ENCODE measurements at regions not wholly inside any gene's neighbourhood (a gene's known extent, or its start where the extent isn't known, plus 50 kb on each side); places are given as distances from the start of the nearest gene placed in this dataset.
"Not testable (repeated sequence)": the region's sequence is repeated elsewhere in the genome, so short reads cannot be mapped to it uniquely, and the experiment has no call there.

DNA sequence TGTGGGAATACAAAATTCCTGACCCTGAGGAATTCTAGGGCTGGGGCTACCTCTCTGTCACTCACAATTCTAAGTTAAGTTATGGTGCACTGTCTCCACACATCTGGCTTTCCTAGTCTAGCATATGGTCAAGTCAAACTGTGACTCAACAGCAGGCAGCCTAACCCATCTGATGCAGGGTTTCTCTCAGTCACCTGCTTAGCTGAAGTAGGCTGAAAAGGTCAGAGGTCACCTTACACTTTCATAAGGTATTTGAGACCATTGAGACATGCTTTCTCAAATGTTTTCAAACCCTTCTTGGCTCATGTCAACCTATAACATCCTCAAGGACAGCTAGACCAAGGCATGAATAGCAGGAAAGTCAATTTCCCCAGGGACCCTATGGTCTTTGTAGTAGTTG is 196.5 kb upstream of the STK26 start:
- DNase-seq (ENCODE audit: low read depth in 2 of 2): no peak

DNA sequence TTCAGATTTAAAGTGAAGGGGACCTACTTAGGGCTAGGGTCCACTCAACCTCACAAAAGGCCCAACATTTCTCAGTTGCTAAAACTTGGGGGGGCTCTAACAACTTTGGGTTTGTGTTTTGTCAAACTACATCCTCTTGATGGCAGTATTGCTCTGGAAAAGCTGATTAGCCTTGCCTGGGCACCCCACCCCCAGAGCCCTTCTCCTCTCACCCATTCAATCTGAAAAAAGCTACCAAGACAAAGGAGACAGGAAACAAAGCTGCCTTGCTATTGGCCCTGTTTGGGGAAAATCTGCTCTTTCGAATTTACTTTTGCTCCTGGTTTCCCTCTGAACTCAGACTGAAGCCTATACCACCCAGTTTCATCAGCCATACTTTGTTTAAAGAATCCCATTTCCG is 195.2 kb upstream of the STK26 start:
- peak; percentile 19 to 34 for DNase-seq (ENCODE audit: low read depth in 2 of 2)

DNA sequence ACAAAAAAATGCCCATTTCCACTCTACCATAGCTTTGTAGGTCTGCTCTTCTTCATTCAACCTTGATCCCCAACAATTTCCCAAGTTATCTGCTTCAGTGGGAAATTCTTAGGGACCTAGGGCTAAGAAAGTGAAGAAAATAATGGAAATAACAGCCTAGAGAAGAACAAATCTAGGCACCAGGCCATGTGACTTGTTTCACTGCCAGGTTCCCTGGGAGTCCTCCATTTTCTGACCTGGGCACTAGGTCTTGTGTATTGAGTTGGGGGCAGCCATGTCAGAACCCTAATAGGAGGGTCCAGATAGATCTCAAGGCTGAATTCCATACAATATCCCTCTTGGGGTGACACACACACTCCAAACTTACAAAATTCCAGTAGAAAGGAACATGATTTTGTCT is 194.6 kb upstream of the STK26 start:
- DNase-seq (ENCODE audit: low read depth in 2 of 2): no peak

DNA sequence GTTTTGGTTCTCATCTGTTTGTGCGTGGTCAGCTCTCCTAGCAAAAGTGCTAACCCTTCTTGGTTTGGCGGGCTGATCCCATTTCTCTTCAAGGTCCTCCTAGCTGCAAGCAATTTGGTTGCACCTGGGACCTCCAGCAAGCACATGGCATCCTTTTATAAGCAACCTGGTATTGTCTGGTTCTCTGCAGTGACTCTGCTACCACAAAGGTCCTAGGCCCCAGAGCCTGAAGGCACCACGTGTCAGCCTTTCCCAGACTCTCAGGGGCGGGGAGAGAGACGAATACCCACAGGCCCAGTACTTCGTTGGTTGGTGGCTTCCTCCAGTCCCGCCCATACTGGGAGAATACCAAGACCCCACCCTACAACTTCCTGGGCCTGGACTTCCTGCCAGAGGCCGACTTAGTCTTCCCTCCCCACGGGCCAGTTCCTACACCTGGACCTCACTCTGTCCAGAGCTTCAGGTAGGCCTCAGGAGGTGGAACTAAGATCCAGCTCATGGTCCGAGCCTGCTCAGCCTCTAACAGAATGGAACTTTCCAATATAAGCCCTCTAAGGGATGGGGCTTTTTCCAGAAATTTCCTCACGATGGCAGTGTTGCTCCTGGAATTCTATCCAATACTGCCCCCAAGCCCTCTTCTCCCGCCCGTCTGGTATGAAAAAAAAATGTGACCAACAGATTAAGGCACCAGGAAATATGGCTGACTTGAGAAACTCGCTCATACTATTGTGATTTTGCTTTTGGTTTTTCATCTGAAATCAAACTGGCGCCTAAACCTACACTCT is 192.5 kb upstream of the STK26 start:
- peak; percentile 16 to 34 for DNase-seq (ENCODE audit: low read depth in 2 of 2)

DNA sequence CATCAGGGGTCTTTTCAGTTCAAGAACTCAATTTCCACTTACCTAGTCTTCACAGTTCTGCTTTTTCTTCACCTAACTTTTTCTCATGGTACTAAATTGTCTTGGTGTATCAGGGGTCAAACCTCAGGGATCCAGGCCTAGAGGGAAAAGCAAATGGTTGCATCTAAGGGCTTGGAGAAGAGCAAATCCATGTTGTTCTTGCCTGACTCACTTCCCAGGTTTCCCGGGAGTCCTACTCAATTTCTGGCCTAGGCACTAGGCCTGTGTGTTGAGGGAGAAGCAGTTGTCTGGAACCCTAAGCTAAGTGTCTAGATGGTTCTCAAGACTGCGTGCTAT is 191.9 kb upstream of the STK26 start:
- no peak for DNase-seq (ENCODE audit: low read depth in 2 of 2)

DNA sequence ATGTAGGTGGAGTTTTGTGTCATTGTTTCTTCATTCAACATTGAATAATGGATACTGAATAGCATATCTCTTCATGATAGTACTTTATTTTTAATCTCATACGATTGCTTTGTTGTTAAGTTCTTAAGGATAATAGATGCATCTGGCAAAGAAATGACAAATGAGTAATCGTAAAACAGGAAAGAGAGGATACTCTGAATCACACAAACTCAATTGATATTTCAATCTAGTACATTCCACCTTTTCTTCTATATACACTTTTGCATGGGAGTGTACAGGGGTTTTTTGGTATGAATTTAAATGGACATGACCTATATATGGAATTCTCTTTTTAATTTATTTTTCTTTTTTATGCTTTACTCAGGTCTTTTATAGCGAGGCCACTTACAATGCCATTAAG is 186.9 kb upstream of the STK26 start:
- no peak for DNase-seq (ENCODE audit: low read depth in 2 of 2)

DNA sequence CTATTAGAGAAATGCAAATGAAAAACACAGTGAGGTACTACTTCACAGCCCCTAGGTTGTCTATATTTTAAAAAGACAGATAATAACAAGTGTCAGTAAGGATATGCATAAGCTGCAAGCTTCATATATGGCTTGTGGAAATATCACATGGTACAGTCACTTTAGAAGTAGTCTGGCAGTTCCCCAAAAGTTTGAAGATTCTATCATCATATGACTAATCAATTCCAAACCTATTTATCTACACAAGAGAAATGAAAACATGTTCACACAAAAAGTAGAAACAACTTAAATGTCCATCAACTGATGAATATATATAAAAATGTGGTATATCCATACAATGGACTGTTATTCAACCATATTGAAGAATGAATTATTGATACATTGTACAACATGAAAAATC is 185.8 kb upstream of the STK26 start:
- no peak for DNase-seq (ENCODE audit: low read depth in 2 of 2)

DNA sequence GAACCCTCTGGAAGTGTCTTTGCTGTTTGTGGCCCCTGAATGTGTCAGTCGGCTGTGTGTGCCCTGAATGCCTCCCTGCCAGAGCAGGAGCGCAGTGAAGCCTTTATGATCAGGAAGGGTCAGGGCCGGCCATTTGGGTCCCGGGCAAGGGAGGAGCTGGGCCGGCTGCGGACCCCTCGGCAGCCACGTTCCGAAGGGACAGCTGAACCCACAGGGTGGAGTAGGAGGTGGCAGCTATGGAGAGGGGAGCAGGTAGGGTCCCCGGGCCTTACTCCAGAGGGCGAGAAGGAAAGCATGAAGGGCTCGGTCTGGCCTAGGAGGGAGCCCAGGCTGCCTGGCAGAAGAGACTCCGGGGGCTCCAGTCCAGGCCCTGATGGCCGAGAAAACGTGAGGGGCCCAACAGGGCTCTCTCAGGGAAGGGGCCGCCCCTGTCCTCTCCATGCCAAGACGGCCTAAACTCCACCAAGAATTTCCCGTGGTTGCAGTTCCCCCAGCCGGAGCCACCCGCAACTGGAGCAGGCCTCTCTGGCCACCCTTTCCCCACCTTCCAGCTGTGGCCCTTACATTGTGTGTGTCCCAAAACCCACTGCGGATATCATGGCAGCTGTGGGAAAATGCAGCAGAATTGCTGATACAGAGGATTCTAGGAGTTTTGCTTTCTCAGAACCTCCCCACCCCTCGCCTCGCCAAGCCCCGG is 182.2 kb upstream of the STK26 start:
- peak in 1 of 2 donors; percentile 4 for DNase-seq (ENCODE audit: low read depth in 2 of 2)

DNA sequence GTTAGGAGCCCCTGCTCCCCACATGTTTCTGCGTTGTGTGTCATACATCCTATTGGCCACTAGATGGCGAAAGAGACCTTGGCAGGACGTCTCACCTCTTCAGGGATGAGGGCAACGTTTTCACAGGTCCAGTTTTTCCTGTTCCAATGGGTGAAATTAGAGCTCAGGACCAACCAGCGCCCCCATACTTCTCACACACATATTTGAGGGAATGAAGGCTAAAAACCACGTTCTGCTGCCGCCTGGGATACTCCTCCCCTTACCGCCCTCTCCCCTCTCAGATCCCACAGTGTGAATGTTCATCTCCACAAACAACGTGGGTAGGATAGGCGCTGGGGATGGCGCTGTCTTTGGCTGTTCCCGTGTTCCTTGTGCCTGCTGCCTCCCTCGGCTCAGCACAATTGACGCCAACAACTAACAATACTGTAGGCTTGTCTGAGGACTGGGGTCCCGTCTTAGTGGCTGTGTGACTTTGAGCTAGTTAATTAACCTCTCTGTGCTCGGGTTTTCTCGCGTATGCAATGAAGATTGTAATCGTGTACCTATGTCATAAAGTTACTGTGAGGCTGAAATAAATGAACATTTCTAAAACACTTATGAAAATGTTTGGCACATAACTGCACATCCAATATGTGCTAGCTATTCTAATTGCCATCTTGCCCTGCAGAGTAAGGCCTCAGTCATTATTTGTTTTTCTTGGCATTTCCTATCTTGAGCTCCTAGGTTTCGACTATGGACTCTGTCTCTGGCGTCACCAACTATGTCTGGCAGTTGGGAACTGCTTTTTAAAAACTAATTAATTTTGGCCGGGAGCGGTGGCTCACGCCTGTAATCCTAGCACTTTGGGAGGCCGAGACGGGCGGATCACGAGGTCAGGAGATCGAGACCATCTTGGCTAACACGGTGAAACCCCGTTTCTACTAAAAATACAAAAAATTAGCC is 181.3 kb upstream of the STK26 start:
- DNase-seq (ENCODE audit: low read depth in 2 of 2): no peak

DNA sequence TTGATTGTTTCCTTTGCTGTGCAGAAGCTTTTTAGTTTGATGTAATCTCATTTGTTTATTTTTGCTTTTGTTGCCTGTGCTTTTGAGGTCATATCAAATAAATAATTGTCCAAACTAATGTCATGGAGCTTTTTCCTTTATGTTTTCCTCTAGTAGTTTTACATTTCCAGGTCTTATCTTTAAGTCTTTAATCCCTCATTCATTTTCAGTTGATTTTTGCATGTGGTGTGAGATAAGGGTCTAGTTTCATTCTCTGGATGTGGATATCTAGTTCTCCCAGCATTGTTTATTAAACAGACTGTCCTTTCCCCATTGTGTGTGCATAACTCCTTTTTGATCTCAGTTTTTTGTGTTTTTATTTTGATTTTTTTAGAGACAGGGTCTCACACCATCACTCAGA is 179.1 kb upstream of the STK26 start:
- no peak for DNase-seq (ENCODE audit: low read depth in 2 of 2)

DNA sequence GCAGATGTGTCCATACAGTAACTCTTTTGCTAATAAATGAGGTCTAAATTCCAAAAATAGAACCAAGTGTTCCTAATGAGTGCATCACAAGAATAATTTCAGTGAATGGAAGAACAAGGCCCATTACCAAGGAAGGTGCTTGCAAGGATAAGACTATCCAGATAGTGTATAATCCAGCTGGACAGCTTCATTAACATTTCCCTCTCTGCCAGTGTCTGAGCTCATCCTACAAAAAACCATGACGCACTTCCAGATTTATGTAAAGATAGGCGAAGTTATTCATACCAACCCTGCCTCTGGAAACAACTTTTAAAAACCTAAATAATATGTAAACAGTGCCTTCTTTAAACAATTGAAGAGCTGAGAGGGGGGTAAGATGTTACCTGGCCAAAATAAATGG is 177.9 kb upstream of the STK26 start:
- no peak for DNase-seq (ENCODE audit: low read depth in 2 of 2)

DNA sequence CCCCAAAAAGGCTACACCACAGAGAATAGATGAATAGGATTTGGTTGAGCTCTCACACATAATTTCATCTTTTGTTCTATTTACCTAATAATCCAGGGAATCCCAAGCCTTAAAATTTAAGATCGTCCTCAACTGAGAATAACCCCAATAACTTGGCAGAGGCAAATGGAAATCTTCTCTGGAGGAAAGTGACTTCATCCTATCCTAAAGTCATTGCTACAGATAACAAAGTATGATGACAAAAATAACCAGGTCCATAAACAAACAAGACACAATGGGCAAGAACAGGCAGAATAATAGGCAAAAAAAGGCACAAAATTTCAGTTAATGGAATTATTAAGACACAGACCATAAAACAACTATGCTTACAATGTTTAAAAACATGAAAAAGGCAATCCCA is 177.3 kb upstream of the STK26 start:
- DNase-seq (ENCODE audit: low read depth in 2 of 2): no peak

DNA sequence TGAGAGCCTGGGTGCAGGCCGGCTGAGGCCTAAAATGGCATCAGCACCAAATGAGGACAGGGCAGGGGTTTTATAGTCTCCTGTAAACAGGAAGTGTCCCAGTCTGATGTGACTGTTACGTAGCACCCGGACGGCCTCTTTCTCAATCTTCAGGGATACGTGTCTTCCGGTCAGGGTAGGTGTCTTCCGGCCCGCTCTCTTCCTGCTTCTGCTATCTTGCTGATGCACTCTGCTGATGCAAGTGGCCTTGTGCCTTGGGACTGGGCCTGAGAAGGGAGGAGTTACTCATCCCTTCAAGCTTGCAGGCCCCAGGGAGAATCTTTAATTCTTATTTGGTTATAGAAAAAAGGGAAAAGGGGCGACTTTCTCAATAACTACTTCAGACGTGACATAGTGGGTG is 172.1 kb upstream of the STK26 start:
- DNase-seq (ENCODE audit: low read depth in 2 of 2): not testable (repeated sequence)

DNA sequence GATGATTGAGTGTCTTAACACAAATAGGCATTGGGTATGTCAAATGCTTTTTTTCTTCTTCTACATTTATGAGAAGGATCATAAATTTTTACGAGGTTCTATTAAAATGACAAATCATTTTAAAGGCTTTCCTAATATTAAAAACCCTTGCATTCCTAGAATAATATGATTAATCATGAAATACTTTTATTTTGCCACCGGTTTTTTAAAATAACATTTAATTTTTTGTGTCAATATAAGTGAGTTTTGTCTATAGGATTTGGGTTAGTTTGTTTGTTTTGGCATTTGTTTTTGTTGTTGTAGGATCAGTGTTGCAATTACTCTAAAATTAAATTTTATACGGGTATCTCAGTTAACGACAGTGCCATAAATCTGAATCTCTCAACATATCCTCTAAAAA is 169.7 kb upstream of the STK26 start:
- DNase-seq (ENCODE audit: low read depth in 2 of 2): no peak

DNA sequence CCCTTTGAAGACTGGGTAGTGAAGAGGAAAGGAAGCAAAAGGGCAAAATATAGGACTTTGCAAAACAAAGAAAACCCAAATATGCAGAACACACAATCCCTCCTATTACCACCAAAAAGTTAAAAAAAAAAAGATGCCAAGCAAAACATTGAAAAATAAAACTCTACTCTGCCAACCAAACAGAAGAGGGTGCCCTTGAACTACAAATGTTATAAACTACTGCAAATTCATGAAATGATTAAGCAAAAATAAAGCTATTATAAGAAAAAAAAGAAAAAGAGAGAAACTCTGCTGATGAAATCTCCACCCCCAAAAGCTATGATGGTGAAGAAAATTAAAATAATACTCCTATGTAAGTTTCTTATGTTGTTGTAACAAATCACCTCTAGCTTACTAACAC is 168.5 kb upstream of the STK26 start:
- no peak for DNase-seq (ENCODE audit: low read depth in 2 of 2)

DNA sequence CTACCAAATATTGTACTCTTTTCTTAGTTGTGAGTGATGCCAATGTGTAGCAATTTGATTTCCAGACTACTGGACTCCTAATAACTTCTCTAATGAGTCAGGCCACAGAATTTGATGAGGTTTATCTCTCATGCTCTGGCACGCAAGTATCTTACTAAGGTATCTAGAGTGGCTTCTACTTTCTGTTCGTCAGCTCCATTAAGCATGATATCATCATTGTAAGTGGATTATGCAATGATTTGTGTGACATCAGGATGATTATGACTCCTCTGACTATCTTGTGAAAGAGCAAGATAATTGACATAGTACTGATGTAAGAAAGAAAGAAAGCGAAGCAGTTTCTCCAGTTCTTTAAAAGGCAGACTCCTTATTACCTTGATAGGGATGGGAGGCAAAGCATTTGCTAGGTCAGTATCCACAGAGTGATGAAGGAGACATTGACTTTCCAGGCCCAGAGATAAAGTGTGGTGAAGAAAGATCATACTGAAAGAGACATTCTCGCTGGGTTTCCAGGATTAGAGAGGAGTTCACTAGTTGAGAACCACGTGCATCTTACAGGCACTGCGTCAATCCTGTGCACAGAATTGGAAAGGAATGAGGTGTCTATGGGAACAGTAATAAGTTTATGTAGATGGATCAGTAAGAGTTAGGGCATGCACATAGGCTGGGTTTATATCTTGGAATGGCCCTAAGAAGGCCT is 161.9 kb upstream of the STK26 start:
- no peak for DNase-seq (ENCODE audit: low read depth in 2 of 2)

DNA sequence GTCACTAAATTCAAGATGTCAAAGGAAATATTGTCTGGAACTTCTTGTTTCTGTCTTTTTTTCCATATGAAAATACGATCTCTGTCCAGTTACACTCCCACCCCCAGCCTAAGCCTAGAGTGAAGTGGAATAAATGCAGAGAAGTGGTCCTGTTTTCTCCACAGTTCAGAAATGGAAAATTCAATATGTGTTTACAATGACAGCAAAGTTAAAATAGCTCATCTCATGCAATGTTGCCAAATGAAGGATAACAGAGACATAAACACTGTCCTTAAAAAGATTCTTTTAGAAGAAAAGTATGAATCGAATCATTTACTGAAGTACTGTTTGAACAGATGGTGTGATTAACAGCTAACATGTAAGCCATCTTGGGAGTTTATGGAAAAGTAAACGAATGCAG is 160.8 kb upstream of the STK26 start:
- no peak for DNase-seq (ENCODE audit: low read depth in 2 of 2)

DNA sequence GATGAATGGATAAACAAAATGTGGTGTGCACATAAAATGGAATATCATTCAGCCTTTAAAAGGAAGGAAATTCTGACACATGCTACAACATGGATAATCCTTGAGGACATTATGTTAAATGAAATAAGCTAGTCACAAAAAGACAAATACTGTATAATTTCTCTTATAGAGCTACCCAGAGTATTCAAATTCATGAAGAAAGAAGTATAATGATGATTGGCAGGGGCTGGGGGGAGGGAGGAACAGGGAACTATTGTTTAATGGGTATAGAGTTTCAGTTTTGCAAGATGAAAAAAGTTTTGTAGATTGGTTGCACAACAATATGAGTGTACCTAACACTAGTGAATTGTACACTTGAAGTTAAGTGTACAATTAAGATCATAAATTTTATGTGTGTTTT is 153.9 kb upstream of the STK26 start:
- no peak for DNase-seq (ENCODE audit: low read depth in 2 of 2)

DNA sequence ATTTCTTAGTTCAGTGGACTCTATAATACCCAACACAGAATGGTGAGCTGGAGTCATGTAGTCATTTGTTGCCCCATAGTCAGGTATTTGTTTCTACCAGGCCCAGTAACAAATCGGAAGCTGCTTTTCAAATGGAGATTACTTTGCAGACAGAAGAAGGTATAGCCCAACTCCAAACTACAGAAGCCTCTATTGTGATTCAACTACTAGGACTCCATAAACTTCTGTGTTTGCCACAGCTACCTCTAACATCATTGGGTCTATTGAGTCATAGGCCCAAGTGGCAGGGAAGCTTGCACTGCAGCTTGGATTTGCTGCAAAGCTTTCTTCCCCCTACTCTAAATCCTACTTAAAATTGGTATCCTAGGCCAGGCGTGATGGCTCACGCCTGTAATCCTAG is 148.8 kb upstream of the STK26 start:
- no peak for DNase-seq (ENCODE audit: low read depth in 2 of 2)

DNA sequence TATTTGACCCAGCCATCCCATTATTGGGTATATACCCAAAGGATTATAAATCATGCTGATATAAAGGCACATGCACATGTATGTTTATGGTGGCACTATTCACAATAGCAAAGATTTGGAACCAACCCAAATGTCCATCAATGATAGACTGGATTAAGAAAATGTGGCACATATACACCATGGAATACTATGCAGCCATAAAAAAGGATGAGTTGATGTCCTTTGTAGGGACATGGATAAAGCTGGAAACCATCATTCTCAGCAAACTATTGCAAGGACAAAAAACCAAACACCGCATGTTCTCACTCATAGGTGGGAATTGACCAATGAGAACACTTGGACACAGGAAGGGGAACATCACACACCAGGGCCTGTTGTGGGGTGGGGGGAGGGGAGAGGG is 147.3 kb upstream of the STK26 start:
- not testable (repeated sequence) for DNase-seq (ENCODE audit: low read depth in 2 of 2)

DNA sequence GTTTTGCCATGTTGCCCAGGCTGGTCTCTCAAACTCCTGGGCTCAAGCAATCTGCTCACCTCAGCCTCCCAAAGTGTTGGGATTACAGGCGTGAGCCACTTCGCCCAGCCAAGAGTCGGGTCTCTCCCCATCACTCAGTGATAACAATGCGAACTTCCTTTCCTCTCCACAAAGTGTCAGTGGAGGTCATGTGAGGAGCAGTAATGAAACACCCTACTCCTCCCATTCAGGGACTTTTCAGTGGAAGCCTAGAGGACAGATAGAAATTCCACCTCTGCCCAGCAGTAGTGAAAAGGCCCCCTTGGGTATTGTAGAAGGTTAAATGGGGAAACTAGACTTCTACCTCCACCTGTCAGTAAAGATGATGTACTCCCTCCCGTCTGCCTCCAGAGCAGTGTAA is 141.9 kb upstream of the STK26 start:
- DNase-seq (ENCODE audit: low read depth in 2 of 2): no peak

DNA sequence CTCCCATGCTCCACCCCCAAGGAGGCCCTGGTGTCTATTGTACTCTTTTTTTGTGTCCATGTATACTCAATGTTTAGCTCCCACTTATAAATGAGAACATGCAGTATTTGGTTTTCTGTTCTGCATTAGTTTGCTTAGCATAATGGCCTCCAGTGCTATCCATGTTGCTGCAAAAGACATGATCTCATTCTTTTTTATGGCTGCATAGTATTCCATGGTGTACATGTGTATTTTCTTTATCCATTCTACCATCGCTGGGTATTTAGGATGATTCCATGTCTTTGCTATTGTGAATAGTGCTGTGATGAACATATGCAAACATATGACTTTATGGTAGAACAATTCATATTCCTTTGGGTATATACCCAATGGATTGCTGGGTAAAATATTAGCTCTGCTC is 138.1 kb upstream of the STK26 start:
- DNase-seq (ENCODE audit: low read depth in 2 of 2): not testable (repeated sequence)
